Right atrium auricular region (tissue), 2 donors: ENCODE measurements at regions not wholly inside any gene's neighbourhood (a gene's known extent, or its start where the extent isn't known, plus 50 kb on each side); places are given as distances from the start of the nearest gene placed in this dataset.

Source experiments
- DNase-seq: peaks from one replicate; pipeline ENCODE4 v3.0.0-alpha.2; 2019; ENCODE audit warnings: low spot score
- H3K27ac ChIP-seq, 2 donors: fragments of 200-600 bp; sonication (generic); 1 replicate in 1 of 2; 2 replicates in 1 of 2; pipeline ENCODE4 v1.5.1; 2016 to 2019
- H3K27me3 ChIP-seq, 2 donors: fragments of 200-600 bp; sonication (generic); one replicate each; pipeline versions ENCODE4 v1.5.1 to v1.6.0; 2017 to 2019
- H3K36me3 ChIP-seq: fragments of 200-600 bp; sonication (generic); one replicate; pipeline ENCODE4 v1.5.1; 2016
- H3K4me1 ChIP-seq, 2 donors: fragments of 200-600 bp; sonication (generic); one replicate each; pipeline versions ENCODE4 v1.5.1 to v1.6.0; 2017 to 2019
- H3K4me3 ChIP-seq, 2 donors: fragments of 200-600 bp; sonication (generic); 1 replicate in 1 of 2; 2 replicates in 1 of 2; pipeline ENCODE4 v1.5.1; 2017 to 2019; ENCODE audit warnings: mild to moderate bottlenecking in 1 of 2, moderate library complexity in 1 of 2
- H3K9me3 ChIP-seq, 2 donors: fragments of 200-600 bp; sonication (generic); one replicate each; pipeline ENCODE4 v1.5.1; 2019
- TF ChIP-seq, protein P1 (sequence below), 2 donors: fragments of 200-600 bp; sonication (generic); IDR thresholded peaks; one replicate each; pipeline ENCODE4 v1.5.1; 2019; ENCODE audit warnings: antibody characterized with exemption in 2 of 2

- Histone ChIP-seq H3K4me3 (no peak overlapping the region), H3K36me3 (no peaks in the 10 kb centered on the region), H3K27me3 (no peaks in the 10 kb centered on the region), H3K4me1 (no peaks in the 10 kb centered on the region), H3K27ac (no peak overlapping the region), H3K9me3 (peaks cover 0 to 17% of the 10 kb centered on the region in 2 donors)
- TF ChIP-seq, protein P1, sequence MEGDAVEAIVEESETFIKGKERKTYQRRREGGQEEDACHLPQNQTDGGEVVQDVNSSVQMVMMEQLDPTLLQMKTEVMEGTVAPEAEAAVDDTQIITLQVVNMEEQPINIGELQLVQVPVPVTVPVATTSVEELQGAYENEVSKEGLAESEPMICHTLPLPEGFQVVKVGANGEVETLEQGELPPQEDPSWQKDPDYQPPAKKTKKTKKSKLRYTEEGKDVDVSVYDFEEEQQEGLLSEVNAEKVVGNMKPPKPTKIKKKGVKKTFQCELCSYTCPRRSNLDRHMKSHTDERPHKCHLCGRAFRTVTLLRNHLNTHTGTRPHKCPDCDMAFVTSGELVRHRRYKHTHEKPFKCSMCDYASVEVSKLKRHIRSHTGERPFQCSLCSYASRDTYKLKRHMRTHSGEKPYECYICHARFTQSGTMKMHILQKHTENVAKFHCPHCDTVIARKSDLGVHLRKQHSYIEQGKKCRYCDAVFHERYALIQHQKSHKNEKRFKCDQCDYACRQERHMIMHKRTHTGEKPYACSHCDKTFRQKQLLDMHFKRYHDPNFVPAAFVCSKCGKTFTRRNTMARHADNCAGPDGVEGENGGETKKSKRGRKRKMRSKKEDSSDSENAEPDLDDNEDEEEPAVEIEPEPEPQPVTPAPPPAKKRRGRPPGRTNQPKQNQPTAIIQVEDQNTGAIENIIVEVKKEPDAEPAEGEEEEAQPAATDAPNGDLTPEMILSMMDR (IDR thresholded peaks at IDR 0.05): no peak
- no peak for DNase-seq
Measured at GRCh38 chr1:110787328-110788071, 85.4 kb upstream of the CD53 start.

GRCh38 chr1:110786802-110787327 is 86.1 kb upstream of the CD53 start:
- no peak overlapping the region for H3K4me3 ChIP-seq
- no peaks in the 10 kb centered on the region for H3K36me3 ChIP-seq
- H3K27me3 ChIP-seq: no peaks in the 10 kb centered on the region
- no peak overlapping the region for H3K27ac ChIP-seq
- DNase-seq: no peak
- H3K9me3 ChIP-seq: peaks cover 0 to 17% of the 10 kb centered on the region in 2 donors
- TF ChIP-seq, protein P1 (IDR thresholded peaks at IDR 0.05): no peak
- no peaks in the 10 kb centered on the region for H3K4me1 ChIP-seq

DNA sequence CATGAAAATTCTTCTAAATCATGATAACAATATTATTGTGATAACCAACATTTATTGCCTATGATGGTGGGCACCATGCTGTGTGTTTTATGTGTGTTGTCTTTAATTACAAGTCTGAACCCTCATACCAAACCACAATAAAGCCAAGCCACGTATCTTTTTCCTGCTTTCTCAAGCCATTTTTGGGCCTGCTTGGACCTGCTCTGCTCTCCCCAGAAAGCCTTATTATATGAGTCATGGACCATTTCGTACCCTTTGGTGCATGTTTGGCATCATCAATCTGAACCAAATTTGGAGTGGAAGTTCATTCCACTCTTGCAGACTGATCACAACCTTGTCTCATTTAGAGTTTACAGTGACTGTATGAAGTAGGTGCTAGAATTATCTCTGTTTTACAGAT is 87.3 kb upstream of the CD53 start:
- H3K9me3 ChIP-seq: peaks cover 0 to 17% of the 10 kb centered on the region in 2 donors

DNA sequence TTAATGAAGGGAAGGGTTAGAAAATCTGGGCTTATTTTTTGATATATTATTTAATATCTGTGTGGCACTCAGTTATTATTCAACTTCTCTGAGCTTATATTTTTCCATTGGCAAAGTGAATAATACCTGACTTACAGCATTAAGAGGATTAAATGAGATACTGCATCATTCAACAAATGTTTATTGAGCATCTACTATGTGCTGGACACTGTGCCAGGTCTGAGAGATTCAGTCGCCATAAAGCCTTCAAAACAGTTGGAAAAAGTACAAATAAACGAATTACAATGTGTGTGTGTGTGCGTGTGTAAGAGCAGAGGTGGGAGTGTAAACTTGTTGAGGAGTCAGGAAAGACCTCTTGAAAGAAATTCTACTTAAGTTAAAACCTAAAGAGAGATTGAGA is 87.9 kb upstream of the CD53 start:
- DNase-seq: no peak
- Histone ChIP-seq H3K27me3 (no peaks in the 10 kb centered on the region), H3K4me1 (no peaks in the 10 kb centered on the region), H3K27ac (no peak overlapping the region), H3K36me3 (no peaks in the 10 kb centered on the region), H3K9me3 (peaks cover 0 to 17% of the 10 kb centered on the region in 2 donors), H3K4me3 (no peak overlapping the region)
- TF ChIP-seq, protein P1 (IDR thresholded peaks at IDR 0.05): no peak

More for the DNA sequence above, 87.3 kb upstream of the CD53 start:
- H3K4me1 ChIP-seq: no peaks in the 10 kb centered on the region
- H3K4me3 ChIP-seq: no peak overlapping the region
- H3K36me3 ChIP-seq: no peaks in the 10 kb centered on the region
- DNase-seq: no peak
- TF ChIP-seq, protein P1 (IDR thresholded peaks at IDR 0.05): no peak
- no peak overlapping the region for H3K27ac ChIP-seq
- no peaks in the 10 kb centered on the region for H3K27me3 ChIP-seq

DNA sequence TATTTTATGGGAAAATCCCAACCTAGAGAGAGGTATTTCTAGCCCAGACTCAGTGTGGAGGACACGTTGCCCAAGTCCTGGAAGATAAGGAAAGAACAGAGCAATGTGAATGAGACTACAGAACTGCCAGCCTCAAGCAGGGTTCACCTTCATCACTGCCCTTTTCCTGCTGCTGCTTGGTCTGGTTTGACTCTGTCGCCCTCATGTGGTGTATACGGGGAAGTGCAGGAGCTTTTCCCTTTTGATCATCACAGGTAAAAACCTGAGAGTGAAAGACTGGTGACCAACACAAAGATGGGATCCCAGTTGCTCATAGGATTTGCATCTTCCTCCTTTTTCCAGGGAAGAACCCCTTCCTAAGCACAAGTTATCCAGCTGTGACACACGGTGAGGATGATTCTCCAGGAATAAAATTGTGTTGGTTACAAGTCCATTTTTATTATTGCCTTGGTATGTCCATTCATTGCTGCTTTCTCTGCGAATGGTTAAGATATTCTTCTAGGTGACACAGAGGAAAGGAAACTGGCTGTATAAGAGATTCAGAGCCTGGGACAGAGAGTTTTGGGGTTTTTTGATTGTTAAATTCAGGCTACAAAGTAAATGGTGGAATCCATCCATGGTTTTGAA is 89.5 kb upstream of the CD53 start:
- no peak overlapping the region for H3K27ac ChIP-seq
- no peak overlapping the region for H3K4me3 ChIP-seq
- TF ChIP-seq, protein P1 (IDR thresholded peaks at IDR 0.05): peak; percentile 84 to 97
- no peaks in the 10 kb centered on the region for H3K36me3 ChIP-seq
- peaks cover 0 to 5% of the 10 kb centered on the region in 2 donors for H3K9me3 ChIP-seq
- no peaks in the 10 kb centered on the region for H3K4me1 ChIP-seq
- no peaks in the 10 kb centered on the region for H3K27me3 ChIP-seq
- DNase-seq: no peak
